ENCODE measurements at regions not wholly inside any gene's neighbourhood (a gene's known extent, or its start where the extent isn't known, plus 50 kb on each side); places are given as distances from the start of the nearest gene placed in this dataset.

GRCh38 chr2:188181884-188182283 lies 109.8 kb upstream of the GULP1 start:
- ChIA-PET CTCF (no interaction called here), POLR2A (no interaction called here)

- CTCF ChIA-PET: no interaction called here
- POLR2A ChIA-PET: no interaction called here
Observed at GRCh38 chr2:188187726-188188125, 103.9 kb upstream of the GULP1 start.

GRCh38 chr2:188189356-188189755 lies 102.3 kb upstream of the GULP1 start:
- ChIA-PET CTCF (no interaction called here), POLR2A (no interaction called here)

- POLR2A ChIA-PET: no interaction called here
- CTCF ChIA-PET: no interaction called here
Observed at GRCh38 chr2:188193230-188193629, 98.4 kb upstream of the GULP1 start.

GRCh38 chr2:188196343-188197008 lies 95.2 kb upstream of the GULP1 start:
- POLR2A ChIA-PET: no interaction called here
- CTCF ChIA-PET: no interaction called here

- ChIA-PET POLR2A (no interaction called here), CTCF (no interaction called here)
Observed at GRCh38 chr2:188199716-188200128, 92.0 kb upstream of the GULP1 start.

- CTCF ChIA-PET: no interaction called here
Observed at GRCh38 chr2:188201639-188202038, 90.0 kb upstream of the GULP1 start.

GRCh38 chr2:188202777-188203176 lies 88.9 kb upstream of the GULP1 start:
- CTCF ChIA-PET: no interaction called here
- POLR2A ChIA-PET: no interaction called here

More at GRCh38 chr2:188201639-188202038, 90.0 kb upstream of the GULP1 start:
- POLR2A ChIA-PET: no interaction called here

GRCh38 chr2:188203776-188204175 lies 87.9 kb upstream of the GULP1 start:
- CTCF ChIA-PET: no interaction called here
- POLR2A ChIA-PET: no interaction called here

- ChIA-PET CTCF (no interaction called here), POLR2A (no interaction called here)
Observed at GRCh38 chr2:188204824-188205223, 86.8 kb upstream of the GULP1 start.

GRCh38 chr2:188207554-188207953 lies 84.1 kb upstream of the GULP1 start:
- ChIA-PET CTCF (no interaction called here), POLR2A (no interaction called here)

GRCh38 chr2:188209218-188209617 lies 82.5 kb upstream of the GULP1 start:
- POLR2A ChIA-PET: no interaction called here
- CTCF ChIA-PET: no interaction called here

- CTCF ChIA-PET: no interaction called here
Observed at GRCh38 chr2:188217264-188217663, 74.4 kb upstream of the GULP1 start.

GRCh38 chr2:188219541-188219940 lies 72.1 kb upstream of the GULP1 start:
- POLR2A ChIA-PET: no interaction called here
- CTCF ChIA-PET: no interaction called here

More at GRCh38 chr2:188217264-188217663, 74.4 kb upstream of the GULP1 start:
- POLR2A ChIA-PET: no interaction called here

- ChIA-PET POLR2A (no interaction called here), CTCF (no interaction called here)
Observed at GRCh38 chr2:188220535-188220934, 71.1 kb upstream of the GULP1 start.

- ChIA-PET POLR2A (no interaction called here), CTCF (no interaction called here)
Observed at GRCh38 chr2:188227713-188228112, 64.0 kb upstream of the GULP1 start.

- ChIA-PET POLR2A (no interaction called here), CTCF (no interaction called here)
Observed at GRCh38 chr2:188235364-188235763, 56.3 kb upstream of the GULP1 start.

GRCh38 chr2:188238386-188238785 lies 53.3 kb upstream of the GULP1 start:
- POLR2A ChIA-PET: no interaction called here
- CTCF ChIA-PET: no interaction called here

All from activated CD8-positive, alpha-beta memory T cell treated with anti-CD3 and anti-CD28 coated beads for 36 hours (primary cell).